GM18519 (cell line): ENCODE measurements at regions not wholly inside any gene's neighbourhood (a gene's known extent, or its start where the extent isn't known, plus 50 kb on each side); places are given as distances from the start of the nearest gene placed in this dataset.
A peak's percentile ranks its signal among the peaks of the same experiment; 100 is the strongest.
"Not testable (repeated sequence)": the region's sequence is repeated elsewhere in the genome, so short reads cannot be mapped to it uniquely, and the experiment has no call there.

Experiments used
- ATAC-seq: cut with Tn5 transposase; IDR thresholded peaks from one replicate; pipeline ENCODE4 v1.9.1; 2021; ENCODE audit warnings: mild to moderate bottlenecking, moderate library complexity; ENCODE audit not compliant: unreplicated experiment, low FRiP score

DNA sequence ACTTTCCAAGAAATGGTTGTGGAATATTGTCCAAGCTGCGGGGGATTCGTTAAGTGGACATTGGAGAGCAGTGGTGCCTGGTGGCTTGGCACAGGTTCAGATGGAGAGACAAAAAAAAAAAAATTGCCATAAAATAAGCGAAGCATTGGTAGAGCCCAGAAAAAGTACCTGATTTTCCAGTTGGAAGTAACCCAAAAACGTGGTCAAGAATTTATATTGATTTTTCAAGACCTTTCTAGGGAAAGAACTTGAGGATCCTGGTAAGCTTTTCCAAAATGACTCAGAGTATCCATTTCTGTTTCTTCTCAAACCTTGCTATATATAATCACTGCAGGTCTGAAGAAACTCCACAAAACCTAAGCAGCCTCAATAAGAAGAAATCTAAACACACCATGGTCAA, 94.6 kb downstream of the ING1 start:
- no peak for ATAC-seq

DNA sequence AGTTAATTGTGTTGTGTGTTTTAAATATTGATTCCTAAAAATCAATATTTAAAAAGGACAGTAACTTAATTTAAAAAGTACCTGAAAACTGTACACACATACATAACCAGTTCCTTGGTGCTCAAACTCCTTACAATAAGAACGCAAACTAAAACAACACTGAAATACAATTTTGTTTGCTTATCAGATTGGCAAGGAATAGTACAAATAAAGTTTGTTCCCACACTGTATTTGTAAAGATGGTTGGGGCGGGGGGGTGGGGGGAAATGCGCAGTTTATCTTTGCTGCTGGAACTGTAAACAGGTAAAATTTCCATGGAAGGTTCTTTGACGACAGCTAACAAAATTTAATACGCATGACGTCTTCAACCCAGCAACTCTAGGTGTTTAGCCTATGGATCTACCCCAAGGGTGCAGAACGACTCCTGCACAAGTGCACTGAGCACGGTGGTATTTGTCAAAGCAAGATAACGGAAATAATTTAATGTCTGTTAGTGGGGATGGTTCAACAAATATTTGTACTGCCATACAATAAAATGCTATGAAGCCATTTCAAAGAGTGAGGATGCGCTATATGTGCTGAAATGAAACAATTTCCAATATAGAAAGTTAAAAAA, 96.5 kb downstream of the ING1 start:
- ATAC-seq, result no peak

DNA sequence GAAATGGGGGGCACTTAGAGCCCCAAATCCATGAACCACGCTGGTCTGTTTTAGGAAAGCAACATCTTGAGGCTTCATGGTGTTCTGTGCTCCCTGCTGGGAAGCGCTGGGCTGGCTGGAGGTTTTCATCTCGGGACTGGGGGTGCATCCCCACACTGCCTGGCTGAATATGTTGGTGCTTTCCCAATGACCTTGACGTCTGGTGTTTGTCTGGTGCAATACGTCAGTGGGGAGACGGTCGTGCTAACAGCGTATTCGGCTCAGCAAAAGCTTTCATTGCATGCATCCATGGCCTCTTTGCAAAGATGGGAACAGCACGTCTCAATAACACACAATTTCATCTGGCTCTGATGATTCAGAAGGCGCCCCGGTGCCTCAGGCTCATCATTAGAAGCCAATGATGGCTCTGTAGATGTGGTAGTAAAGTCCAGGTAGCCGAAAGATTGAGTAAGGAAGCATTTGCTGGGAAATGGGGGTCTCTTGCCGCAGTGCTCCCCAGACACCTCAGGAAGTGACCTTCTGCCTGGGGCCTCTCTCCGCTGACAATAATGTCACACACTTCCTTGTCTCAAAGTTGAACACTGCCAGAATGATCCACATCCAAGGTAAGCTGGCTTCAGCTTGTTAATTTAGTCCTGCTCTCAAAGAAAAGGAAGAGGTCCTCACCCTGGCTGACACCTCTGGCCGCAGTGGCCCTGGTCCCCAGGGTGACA, 97.7 kb downstream of the ING1 start:
- no peak for ATAC-seq

DNA sequence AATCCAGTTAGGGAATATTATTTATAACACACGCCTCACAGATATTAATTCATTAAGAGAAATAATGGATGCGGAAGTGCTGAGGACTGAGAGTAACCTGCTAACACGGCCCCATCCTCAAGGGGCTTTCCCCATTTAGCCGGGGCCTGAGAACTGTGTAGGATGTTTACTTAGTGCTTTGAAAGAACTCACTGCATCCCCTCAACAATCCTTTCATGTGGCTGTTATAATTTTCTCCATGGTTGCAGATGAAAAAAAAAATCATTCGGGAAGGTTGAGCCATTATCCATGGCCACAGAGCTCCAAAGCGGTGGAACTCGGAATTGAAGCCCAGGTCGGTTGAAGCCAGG, 98.2 kb downstream of the ING1 start:
- ATAC-seq, result no peak

DNA sequence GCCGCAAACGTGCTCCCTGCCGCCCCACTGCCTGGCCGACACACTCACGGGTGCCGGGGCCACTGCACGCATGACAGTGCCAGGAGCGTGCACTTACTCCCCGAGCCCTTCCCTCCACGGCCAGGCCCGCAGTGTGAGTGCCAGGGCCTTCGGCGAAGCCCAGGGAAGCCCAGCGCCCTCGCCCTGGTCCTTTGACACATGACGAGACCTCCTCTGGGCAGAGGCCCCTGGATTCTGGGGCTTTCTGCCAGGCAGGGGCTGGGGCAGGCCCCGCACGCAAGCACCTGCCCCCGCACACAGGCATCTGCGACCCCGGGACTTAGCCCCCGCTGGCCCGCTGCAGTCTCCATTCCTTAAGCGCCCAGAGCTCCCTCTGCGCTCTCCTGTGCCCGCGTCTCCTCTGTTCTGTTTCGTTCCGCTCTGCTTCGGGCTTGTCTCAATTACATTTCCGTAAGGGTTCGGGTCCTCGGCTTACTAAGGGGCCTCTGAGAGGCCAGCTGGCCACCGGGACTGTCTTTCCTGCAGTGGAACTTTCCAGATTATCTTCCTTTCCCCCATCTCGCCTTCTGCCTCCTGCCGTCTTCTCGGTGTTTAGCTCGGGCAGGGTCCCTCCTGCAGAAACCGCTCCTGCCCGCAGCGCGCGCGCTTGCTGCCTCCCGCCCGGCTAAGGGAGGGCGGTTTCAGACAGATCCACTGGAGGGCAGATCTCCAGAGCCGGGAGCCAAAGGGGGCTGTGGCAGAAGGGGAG, 98.8 kb downstream of the ING1 start:
- ATAC-seq, result no peak

DNA sequence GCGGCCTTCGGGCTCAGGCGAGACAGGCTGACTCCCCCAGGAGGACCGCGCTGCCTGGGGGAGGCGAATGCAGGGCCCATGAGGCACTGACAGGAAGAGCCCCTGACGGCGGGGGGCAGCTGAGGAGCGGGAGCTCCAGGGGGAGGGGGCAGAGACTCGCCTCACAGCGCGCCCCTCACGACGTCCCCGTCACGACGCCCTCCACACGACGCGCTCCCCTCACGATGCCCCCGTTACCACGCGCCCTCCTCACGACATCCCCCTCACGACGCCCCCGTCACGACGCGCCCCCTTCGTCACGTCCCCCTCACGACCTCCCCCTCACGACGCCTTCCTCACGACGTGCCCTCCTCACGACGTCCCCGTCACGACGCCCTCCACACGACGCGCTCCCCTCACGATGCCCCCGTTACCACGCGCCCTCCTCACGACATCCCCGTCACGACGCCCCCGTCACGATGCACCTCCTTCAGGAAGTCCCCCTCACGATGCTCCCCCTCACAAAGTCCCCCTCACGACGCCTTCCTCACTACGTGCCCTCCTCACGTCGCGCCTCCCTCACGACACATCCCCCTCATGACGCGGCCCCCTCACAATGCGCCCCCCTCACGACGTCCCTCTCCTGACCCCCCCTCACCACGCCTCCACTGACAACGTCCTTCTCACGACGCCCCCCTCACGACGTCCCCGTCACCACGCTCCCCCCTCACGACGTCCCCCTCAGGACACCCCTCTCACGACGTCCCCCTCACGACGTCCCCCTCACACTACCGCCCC, 99.6 kb downstream of the ING1 start:
- ATAC-seq, result no peak

DNA sequence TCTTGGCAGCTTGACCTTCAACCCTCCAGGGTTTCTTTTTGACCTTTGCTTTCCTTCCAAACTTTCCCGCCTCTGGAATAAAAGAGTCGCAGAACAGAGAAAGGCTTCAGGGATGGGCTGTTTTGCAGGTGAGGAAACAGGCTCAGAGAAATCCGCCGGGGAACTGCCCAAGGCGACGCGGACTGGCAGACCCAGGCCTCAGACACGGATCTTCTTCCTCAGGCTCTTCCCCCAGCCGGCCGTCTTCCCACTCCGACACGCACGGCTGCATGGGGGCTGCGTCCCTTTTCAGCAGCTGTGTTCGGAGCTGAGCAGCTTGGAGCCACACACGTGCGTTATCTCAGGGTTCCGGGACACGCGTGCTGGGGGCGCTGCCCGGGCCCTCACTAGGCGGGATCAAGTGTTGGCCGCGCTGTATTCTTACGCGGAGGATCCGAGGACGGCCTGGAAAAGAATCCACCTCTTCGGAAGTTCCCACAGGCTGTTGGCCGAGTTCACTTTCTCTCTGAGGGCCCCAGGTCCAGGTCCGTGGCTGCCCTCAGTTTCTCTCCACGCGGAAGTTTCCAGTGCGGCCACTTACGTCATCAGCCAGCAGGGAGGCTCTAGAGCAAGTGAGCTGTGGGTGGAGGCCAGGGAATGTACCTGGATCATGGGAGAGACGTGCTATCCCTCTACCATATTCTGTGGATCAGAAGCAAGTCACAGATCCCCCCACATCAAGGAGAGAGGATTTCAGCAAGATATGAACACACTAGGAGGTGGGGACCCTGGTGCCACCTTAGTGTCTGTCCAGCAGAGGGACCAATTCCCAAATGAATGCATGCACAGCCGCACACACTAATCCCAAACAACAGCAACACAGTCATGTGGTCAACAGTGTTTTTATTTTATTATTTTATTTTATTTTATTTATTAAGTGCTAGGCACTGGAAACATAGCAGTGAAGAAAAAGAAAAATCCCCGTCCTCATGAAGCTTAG, 100.4 kb downstream of the ING1 start:
- ATAC-seq, result no peak

DNA sequence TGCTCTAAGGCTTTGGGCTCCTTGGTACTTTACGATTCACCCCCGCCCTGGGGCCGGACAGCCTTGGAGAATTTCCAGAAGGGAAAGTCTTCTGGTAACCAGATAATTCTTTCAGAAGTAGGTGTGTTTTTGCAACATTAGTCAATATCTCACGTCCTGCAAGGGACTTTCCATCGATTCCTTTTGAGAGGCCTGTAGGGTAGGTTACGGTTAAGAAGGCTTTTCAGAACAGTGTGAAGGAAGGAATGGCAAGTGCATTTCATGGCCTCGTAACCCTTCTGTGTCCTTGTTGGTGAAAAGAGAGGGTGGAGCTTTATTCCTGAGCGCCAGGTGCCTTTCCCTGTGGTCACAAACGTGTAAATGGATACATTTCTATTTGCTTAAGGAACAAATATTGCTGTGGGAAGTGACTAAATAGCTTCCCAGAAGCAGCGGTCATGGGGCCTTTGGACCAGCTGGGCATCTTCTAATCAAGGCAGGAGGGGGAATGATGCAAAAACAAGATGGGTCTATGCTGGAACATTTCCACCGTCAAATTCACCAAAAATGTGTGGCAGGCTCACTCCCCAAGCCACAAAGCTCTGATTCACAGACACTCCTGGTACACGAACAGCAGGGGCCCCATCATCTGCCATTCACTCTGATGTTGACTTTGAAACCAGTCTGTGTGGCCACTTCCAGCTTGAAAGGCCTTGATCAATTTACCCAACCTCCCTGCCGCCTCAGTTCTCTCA, 99.2 kb downstream of the ANKRD10 start:
- ATAC-seq, result no peak

DNA sequence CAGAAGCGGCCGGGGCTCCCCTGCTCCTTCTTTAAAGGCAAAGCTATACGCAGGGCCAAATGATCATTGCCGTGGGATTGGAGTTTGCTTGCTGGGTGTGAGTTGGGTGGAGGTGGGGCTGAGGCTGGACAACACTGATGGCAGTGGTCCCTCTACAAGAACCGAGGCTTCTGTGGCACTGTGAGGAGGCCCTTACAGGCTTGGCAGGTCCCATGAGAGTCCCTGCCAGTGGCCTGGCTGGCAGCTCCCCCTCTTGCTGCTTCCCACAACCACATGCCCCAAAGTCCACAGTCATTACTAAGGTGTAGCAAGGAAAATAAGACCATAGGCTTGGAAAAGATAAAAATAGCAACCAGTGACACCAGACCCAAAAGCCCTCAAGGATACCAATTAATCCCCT, 98.4 kb downstream of the ANKRD10 start:
- ATAC-seq, result no peak

DNA sequence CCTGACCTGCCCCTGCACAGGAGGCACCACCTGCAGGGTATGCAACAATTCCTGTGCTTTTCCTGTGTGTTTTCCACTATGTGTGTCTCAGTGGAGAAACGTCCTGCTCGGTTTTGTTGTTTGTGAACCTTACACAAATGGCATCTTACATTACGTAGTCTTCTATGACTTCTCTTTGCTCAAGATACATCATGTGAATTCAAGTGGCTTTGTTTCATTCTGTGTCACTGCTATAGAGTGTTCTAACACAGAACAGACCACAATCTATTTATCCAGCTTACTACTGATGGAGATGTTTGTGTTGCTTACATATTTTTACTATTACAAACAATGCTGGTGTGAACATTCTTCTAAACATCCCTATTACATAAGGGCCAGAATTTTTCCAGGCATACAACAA, 97.7 kb downstream of the ANKRD10 start:
- ATAC-seq, result no peak

DNA sequence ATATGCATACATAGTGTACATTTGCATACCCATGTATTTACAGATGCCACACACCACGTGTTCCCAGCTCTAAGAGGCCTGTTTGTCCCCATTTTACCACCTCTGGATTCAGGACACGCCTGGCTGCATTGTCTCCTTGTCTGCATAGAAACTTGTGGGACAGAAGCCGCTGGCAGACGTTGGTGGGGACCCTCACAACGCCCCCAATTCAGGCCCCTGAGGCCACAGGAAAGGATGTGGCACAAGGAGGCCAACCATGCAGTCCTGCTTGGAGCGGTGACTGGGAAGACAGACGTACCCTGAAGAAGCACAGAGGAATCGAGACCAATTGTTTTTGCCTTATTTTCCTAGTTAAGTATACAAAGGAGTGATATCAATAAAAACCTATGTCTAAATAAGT, 96.1 kb downstream of the ANKRD10 start:
- no peak for ATAC-seq

DNA sequence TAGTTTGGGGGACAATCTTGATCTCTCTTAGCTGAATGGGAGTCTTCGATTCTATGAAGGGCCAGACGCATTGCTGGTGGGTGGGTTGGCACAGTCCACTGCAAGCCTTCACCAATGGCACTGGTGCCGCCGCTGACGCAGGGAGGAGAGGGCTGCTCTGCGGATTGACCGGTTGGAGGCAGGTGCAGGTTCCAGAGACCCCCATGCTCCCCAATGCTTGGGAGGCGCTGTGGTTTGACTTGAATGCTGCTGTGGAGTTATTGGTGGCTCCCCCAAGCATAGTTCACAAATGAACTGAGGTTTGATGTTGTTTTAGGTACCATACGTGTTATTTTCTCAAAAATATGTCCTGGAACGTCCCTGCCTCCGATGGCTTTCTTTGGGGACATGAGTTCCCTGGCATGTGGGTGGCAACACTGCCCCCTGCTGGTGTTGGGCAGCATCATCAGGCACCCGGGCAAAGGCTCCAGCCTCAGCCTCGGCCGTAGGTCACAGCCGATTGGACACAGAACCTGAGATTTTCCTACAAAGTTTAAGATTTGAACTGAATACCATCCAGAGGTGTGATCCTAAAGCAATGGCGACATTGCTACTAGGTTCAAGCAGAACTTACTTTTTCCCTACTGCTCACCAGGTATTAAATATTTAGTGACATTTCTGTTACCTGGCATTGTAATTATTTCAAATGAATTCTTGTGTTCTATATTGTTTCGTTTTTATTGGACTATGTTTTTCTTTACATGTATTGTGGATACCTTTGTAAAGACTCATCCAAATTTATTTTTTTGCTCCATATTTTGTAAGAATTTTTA, 95.5 kb downstream of the ANKRD10 start:
- ATAC-seq, result peak; percentile 91

DNA sequence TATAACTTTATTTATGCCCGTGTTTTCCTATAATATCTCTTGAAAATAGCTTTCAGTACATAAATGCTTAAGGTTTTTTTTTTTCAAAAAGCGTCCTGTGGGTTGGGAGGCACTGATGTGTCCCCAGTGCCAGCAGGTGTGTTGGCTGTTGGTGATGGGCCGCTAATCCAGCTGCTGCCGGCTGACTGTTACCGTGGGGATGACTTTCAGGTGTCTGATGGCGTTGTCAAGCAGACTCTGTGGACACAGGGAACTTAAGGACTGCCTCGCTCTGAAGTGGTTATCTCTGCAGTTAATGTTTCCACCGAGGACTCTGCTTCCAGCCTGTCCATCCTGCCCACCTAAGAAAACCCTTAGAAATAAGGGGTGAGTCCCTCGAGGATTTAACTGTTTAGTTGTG, 94.5 kb downstream of the ANKRD10 start:
- ATAC-seq, result no peak

DNA sequence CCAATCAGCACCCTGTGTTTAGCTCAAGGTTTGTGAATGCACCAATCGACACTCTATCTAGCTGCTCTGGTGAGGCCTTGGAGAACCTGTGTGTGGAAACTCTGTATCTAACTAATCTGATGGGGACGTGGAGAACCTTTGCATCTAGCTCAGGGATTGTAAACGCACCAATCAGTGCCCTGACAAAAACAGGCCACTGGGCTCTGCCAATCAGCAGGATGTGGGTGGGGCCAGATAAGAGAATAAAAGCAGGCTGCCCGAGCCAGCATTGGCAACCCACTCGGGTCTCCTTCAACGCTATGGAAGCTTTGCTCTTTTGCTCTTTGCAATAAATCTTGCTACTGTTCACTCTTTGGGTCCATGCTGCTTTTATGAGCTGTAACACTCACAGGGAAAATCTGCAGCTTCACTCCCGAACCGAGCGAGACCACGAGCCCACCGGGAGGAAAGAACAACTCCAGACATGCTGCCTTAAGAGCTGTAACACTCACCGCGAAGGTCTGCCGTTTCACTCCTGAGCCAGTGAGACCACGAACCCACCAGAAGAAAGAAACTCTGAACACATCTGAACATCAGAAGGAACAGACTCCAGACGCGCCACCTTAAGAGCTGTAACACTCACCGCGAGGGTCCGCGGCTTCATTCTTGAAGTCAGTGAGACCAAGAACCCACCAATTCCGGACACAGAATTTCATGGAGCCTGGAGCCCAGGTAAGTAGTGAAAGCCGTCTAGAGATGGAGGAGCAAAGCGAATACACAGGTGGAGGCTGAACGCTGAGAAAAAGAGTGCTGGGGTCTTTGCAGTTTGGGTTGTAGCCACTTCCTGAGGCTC, 92.8 kb downstream of the ANKRD10 start:
- ATAC-seq, result not testable (repeated sequence)

DNA sequence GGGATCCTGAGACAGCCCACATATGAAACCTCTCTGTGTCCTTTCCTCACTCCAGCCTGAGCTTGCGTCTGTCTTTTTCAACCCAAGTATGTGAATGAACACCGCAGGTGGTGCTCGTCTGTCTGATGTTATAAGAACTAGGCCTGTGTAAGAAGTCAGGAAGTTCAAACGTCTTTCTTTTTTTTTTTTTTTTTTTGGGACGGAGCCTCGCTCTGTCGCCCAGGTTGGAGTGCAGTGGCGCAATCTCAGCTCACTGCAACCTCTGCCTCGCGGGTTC, 92.3 kb downstream of the ANKRD10 start:
- ATAC-seq, result no peak

DNA sequence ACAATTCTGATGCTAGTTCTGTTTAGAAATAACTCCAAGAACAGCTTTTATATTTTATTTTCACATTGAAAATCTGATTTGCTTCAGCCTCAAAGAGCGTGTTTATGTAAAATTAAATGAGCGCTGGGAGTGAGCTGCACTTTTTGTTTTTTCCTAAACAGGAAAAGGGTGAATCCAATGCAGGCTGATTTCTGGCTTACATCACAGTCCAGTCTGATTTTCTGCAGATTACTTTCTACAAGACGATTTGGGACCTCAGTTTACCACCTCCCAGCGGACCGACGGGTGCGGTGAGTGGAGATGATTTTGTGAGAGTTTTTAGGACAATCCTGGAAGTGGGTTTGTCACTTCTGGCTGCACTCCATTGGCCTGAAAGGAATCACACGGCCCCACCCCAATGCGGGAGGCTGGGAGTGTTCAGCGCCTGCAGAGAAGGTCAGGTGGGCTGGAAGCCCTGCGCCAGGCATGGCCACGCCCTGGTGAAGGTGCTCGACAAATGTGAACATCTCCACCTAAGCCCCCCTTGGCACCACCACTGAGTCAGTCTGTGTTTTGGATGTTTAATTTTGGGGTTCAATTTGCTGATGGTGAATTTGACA, 90.1 kb downstream of the ANKRD10 start:
- no peak for ATAC-seq

DNA sequence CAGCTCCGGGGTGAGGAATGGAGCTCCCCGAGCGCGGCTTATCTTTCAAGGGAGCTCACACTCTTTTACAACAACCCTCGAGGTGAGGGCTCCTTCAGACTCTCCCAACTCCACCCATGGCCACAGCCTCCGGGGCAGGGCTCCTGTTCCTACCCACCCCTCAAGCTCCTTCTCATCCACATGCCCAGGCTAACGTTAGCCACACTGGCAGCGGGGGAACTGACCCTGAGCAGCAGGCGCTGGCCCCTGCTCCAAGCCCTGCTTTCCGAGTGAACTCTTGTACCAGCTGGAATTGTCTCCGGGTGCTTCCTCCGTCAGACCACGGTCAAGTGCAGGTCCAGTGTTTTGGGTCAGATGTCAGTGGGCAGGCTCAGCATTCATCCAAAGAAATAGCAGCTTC, 89.4 kb downstream of the ANKRD10 start:
- ATAC-seq, result no peak

DNA sequence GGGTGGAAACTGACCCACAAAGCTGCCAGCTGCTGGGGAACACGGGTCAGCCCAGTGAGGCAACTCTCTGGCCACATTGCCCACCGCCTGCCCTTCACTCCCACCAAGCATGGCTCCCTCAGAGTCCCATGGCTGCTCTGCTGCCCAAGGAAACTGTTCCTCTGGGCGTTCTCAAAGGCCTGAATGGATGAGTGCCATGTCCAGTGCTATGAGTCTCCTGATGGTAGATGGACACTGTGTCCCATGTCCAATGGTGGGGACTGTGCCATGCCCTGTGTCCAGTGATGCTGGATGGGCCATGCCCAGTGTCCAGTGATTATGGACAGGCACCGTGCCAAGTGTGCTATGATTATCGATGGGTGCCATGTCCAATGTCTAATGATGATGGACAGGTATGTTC, 88.8 kb downstream of the ANKRD10 start:
- ATAC-seq, result no peak
